A673 (cell line): ENCODE measurements at regions not wholly inside any gene's neighbourhood (a gene's known extent, or its start where the extent isn't known, plus 50 kb on each side); places are given as distances from the start of the nearest gene placed in this dataset.

Source experiments
- CTCF ChIP-seq: fragments of 300-800, 200-600 bp; sonication (generic); conservative IDR thresholded peaks from 2 replicates; pipeline ENCODE4 v1.5.1; 2017; ENCODE audit warnings: low read depth, mild to moderate bottlenecking, antibody characterized with exemption, low read length, moderate library complexity, mixed read lengths
- EZH2 ChIP-seq: fragments of 200-600 bp; sonication (generic); IDR thresholded peaks from 2 replicates; pipeline ENCODE4 v1.6.1; 2017; ENCODE audit warnings: borderline replicate concordance, low read depth, mild to moderate bottlenecking, mixed read lengths, antibody characterized with exemption, low read length; ENCODE audit not compliant: poor library complexity, severe bottlenecking

GRCh38 chr3:104916971-104917370 lies 449.7 kb upstream of the ALCAM start:
- TF ChIP-seq CTCF (no peak), EZH2 (no peak)
